GM19023 (cell line): ENCODE measurements at regions not wholly inside any gene's neighbourhood (a gene's known extent, or its start where the extent isn't known, plus 50 kb on each side); places are given as distances from the start of the nearest gene placed in this dataset.

Experiments used
- ATAC-seq: cut with Tn5 transposase; IDR thresholded peaks from one replicate; pipeline ENCODE4 v1.9.1; 2021; ENCODE audit warnings: mild to moderate bottlenecking, moderate library complexity; ENCODE audit not compliant: unreplicated experiment

- no peak for ATAC-seq
These were observed 136.3 kb upstream of the XYLT1 start for GRCh38 chr16:17607075-17607509.

GRCh38 chr16:17606460-17606859 is 135.7 kb upstream of the XYLT1 start:
- ATAC-seq, result no peak

DNA sequence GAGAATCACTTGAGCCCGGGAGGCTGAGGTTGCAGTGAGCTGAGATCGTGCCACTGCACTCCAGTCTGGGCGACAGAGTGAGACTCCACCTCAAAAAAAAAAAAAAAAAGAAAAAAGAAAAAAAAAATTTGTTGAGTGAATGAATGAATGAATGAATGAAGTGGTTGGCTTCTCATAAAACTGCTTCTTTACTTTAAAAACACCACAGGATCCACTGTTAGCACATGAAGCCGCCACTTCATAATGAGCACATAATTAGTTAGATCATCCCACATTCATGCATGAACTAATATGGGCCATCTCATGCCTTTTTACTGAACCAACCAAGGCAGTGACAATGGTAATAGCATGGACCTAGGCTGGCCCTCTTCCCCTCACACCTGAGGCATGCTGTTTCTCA is 135.0 kb upstream of the XYLT1 start:
- ATAC-seq, result no peak

- ATAC-seq, result no peak
These were observed 132.9 kb upstream of the XYLT1 start for GRCh38 chr16:17603626-17604025.

DNA sequence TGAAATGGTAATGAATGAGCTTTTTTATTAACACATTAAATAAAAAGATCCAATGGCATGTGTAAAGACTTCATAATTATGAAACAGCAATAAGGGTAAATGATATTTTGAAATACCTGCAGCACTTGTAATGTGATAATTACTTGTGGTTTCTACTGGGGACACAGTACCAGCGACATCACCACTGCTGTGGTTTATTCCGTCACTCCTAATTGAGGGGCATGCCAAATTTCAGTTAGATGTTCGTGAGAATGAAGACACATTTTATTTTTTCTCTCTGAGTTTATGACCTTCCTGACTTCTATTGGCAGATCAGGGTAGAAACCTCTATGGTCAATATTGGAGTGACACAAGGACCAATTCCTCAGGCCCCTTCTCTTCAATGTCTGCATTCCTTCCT is 131.9 kb upstream of the XYLT1 start:
- no peak for ATAC-seq

GRCh38 chr16:17598968-17599367 is 128.2 kb upstream of the XYLT1 start:
- no peak for ATAC-seq

DNA sequence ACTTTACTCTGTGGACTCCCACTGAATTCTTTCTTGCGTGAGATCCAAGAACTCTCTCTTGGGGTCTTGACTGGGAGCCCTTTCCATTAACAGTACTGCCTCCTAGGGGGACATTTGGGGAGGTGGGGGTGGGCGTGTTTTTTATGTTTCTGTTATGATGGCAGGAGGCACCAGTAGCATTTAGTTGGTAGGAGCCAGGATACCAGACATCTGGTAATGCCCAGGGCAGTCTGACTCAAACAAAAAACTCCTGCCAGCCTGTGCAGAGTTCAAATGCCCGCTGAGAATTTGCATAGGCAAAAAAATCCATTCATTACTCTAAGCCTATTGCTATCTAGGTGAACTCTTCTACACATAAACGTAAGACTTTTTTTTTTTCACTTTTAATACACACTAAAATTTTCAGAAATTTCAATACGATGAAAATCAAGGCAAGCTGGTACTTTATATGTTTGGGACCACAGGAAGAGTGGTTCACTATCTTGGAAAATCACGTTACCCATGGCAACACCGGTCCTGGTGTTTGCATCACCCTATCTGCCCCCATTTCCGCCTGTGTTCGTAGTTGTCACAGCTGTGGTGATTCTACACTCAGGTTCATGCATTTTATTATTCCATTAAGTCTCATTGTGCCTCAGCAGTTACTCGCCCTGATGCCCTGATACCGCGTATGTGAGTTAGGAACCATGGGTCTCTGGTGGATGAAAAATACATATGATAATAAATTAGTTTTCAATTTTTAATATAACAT is 121.1 kb upstream of the XYLT1 start:
- ATAC-seq, result no peak

GRCh38 chr16:17590711-17591654 is 120.2 kb upstream of the XYLT1 start:
- ATAC-seq, result no peak

GRCh38 chr16:17589898-17590297 is 119.1 kb upstream of the XYLT1 start:
- no peak for ATAC-seq

DNA sequence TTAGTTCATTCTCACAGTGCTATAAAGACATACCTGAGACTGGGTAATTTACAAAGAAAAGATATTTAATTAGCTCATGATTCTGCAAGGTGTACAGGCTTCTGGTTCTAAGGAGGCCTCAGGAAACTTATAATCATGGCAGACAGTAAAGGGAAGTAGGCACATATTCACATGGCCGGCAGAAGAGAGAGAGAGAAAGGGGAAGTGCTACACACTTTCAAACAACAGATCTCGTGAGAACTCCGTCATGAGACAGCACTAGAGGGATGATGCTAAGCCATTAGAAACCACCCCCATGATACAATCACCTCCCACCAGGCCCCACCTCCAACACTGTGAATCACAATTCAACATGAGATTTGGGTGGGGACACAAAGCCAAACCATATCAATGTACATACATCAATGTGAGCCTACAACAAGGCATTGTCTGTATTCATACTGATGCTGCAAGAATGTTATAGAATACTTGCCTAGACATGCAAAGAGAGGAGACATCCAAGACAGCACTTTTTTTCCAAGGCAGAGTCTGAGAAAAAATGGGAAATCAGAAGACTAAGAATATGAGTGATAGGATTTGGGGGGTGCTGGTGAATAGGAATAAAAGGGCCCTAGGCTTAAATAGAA is 114.8 kb upstream of the XYLT1 start:
- no peak for ATAC-seq

DNA sequence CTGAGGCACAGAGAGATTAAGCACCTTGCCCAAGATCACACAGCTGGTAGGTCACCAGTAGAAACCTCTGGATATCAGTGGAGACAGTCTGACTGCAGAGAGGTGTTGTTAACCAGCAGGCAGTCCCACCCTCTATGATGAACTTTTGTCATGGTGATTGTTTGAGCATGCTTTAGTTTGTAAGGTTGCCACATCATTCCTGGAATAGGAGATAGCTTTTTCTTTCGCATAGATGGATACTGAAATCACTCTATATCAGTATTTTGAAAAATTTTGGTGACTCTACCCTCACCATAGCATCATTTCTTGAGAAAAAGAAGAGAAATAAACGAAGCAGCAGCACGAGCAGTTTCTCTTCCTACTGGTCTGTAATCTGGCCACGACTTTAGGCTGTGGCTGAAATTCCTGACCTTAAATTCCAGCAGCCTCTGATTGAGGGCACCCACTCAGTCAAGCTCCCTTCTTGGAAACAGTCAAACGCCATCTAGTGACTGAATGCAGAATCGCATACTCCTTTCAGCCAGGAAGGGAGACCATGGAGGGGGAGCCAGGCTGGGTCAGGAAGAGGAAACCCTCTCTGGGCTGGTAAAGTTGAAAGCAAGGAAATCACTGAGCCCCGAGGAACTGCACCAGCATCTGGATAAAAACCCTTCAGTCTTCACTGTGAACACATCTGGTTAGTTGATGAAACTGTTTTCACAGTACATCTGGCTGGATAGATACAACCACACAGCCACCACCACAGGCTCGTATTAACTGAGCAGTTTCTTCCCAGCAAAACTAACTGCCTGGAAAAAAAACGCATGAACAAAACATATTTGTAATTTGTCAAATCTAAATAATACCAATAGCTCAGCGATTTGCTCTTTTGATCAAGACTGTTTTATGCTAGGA is 108.5 kb upstream of the XYLT1 start:
- ATAC-seq, result no peak

GRCh38 chr16:17574256-17574655 is 103.5 kb upstream of the XYLT1 start:
- no peak for ATAC-seq

- ATAC-seq, result no peak
These were observed 101.4 kb upstream of the XYLT1 start for GRCh38 chr16:17572145-17572544.

DNA sequence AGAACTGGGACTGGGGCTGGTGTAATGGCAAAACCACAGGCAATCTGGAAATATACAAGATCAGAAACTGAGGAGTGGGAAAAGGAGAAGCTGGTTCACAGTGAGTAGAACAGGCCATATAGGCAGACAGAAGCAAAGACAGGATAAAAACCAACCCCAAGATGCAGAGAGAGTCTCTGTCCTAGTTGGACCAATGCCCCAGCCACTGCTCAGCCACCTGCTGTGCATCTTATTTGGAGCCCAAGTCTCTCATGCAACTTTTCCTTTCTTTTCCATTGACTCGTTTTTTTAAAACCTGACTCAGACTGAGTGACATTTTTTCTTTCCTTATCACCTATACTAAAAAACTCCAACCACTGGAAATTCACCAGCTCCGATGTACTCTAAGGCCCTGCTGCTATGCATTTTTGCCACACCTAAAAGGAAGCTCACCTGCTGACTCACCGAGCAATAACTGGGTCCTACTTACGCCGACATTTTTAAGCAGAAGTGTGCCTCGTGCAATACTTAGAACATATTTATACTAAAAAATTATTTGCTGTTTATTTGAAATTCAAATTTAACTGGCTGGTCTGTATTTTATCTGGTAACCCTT is 100.8 kb upstream of the XYLT1 start:
- ATAC-seq, result no peak

- no peak for ATAC-seq
These were observed 97.5 kb upstream of the XYLT1 start for GRCh38 chr16:17568239-17568638.

DNA sequence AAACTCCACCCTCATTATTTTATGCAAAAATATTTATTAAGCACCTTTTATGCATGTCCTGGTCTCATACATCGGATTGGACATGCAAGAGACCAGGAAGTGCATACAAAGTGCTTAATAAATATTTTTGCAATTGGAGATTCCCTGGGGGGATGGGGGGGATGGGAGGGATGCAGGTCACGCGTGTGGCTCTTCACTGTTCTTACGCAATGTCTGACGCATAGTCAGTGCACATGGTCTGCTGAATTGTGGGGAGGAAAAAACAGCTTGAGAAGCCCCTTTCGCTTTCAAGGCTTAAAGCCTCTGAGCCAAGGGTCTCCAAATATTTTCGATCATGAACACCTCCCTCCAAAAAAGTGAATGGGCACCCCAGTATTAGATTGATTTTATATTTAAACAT is 96.7 kb upstream of the XYLT1 start:
- ATAC-seq, result no peak

- no peak for ATAC-seq
These were observed 96.1 kb upstream of the XYLT1 start for GRCh38 chr16:17566656-17567450.

DNA sequence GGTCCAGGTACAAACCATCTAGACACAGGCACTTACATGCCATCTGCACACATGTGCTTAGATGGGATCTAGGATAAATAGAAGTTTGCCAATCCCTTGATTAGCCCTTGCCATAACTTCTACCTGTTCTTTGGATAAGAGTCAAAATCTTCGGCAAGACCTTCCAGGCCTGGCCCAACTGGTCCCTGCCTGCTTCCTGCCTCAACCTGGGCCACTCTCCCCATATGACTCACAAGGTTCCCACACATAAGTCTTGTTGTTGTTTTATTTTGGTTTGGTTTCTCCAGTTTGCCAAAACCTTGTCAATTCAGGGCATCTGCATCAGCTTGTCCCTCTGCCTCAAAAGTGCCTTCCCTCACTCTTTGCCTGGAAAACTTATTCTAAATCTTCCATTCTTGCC is 95.3 kb upstream of the XYLT1 start:
- ATAC-seq, result no peak

DNA sequence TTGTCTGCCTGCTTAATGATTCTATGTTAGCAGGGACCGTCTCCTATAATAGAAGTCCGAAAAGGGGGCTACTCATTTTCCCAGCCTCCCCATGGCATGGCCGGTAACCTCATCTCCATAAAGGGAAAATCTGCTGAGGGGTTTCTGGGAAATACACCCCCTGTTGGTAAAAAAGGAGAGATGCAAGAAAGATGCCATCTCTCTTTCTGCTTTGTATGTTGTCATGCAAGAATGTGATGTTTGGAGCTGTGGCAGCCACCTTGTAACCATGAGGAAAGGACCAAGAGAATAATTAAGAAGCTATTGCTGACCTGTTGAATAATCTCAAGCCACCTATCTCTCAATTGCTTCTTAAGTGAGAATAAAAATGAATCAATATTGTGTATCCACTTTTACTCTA is 94.8 kb upstream of the XYLT1 start:
- ATAC-seq, result no peak
